Mesendoderm (in vitro differentiated cells): ENCODE measurements at regions not wholly inside any gene's neighbourhood (a gene's known extent, or its start where the extent isn't known, plus 50 kb on each side); places are given as distances from the start of the nearest gene placed in this dataset.

ENCODE experiments used
- DNase-seq: peaks from one replicate; pipeline ENCODE4 v3.0.0; 2013
- H2AK5ac ChIP-seq: 2 replicates; pipeline ENCODE4 v1.6.1; 2013; ENCODE audit warnings: low read length, inconsistent platforms
- H2BK120ac ChIP-seq: 2 replicates; pipeline ENCODE4 v1.6.1; 2013; ENCODE audit warnings: low read depth, mild to moderate bottlenecking, low read length, moderate library complexity, mixed read lengths
- H2BK15ac ChIP-seq: replicated peaks from 2 replicates; pipeline ENCODE4 v1.6.1; 2013; ENCODE audit warnings: low read depth, mild to moderate bottlenecking, moderate library complexity
- H2BK5ac ChIP-seq: 2 replicates; pipeline ENCODE4 v1.6.1; 2013; ENCODE audit warnings: low read length, inconsistent platforms
- H3K18ac ChIP-seq: 2 replicates; pipeline ENCODE4 v1.6.1; 2013; ENCODE audit warnings: mild to moderate bottlenecking, low read length, mixed read lengths
- H3K23ac ChIP-seq: one replicate; pipeline ENCODE4 v1.6.1; 2013; ENCODE audit warnings: low read length
- H3K27ac ChIP-seq: 2 replicates; pipeline ENCODE4 v1.5.1; 2013; ENCODE audit warnings: low read depth, mild to moderate bottlenecking, inconsistent platforms, low read length, moderate library complexity
- H3K27me3 ChIP-seq: 2 replicates; pipeline ENCODE4 v1.6.1; 2013; ENCODE audit warnings: low read length, control low read depth, mild to moderate bottlenecking, inconsistent platforms; ENCODE audit not compliant: insufficient read depth, poor library complexity
- H3K36me3 ChIP-seq: 2 replicates; pipeline ENCODE4 v1.6.1; 2013; ENCODE audit warnings: low read length, inconsistent platforms; ENCODE audit not compliant: control insufficient read depth, insufficient read depth
- H3K4ac ChIP-seq: one replicate; pipeline ENCODE4 v1.6.1; 2013; ENCODE audit warnings: low read depth, mild to moderate bottlenecking, low read length, moderate library complexity
- H3K4me1 ChIP-seq: 2 replicates; pipeline ENCODE4 v1.6.1; 2013; ENCODE audit warnings: low read depth, low read length, inconsistent platforms; ENCODE audit not compliant: control insufficient read depth
- H3K4me2 ChIP-seq: 2 replicates; pipeline ENCODE4 v1.6.1; 2013; ENCODE audit warnings: low read length
- H3K4me3 ChIP-seq: 2 replicates; pipeline ENCODE4 v1.5.1; 2013; ENCODE audit warnings: mild to moderate bottlenecking, low read length
- H3K56ac ChIP-seq: one replicate; pipeline ENCODE4 v1.6.1; 2013; ENCODE audit warnings: low read length
- H3K79me1 ChIP-seq: 2 replicates; pipeline ENCODE4 v1.6.1; 2013; ENCODE audit warnings: low read length, inconsistent platforms
- H3K79me2 ChIP-seq: 2 replicates; pipeline ENCODE4 v1.6.1; 2013; ENCODE audit warnings: mild to moderate bottlenecking, low read length; ENCODE audit not compliant: control insufficient read depth, insufficient read depth
- H3K9ac ChIP-seq: 2 replicates; pipeline ENCODE4 v1.6.1; 2013; ENCODE audit warnings: low read length, inconsistent platforms
- H4K5ac ChIP-seq: one replicate; pipeline ENCODE4 v1.6.1; 2013; ENCODE audit warnings: low read length
- H4K8ac ChIP-seq: one replicate; pipeline ENCODE4 v1.6.1; 2013; ENCODE audit warnings: low read depth, mild to moderate bottlenecking, control low read depth, low read length, moderate library complexity
- WGBS: extraction: QIAGEN DNeasy Blood & Tissue Kit; methylation state at CpG from one replicate; pipeline ENCODE4 v1.1.7; 2013; ENCODE audit warnings: low lambda C conversion rate, missing lambda C conversion rate; ENCODE audit not compliant: insufficient coverage; ENCODE audit errors: extremely low coverage; 5-methylcytosine and 5-hydroxymethylcytosine counted together

DNA sequence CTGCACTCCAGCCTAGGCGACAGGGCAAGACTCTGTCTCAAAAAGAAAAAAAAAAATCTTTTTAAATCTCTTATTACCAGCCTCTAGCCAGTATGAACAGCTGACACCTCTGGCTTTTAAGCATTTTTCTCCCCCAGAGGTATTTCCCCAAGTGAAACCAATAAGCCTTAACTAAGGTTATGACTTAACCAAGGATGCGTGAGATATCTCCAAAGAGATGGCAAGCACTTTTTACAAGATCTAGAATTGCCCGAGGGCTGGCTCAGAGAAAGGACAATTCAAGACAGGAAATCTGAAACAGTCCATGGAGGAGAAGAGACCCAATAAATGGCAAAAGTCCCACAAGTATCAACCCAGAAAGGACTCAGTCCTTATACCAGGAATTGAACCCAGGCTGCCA lies 362.1 kb downstream of the FOXO1 start:
- Histone ChIP-seq H3K27ac (no peak overlapping the region), H3K4me2 (no peak overlapping the region), H3K23ac (no peak overlapping the region), H3K56ac (no peak overlapping the region), H4K8ac (no peak overlapping the region), H2BK120ac (no peak overlapping the region), H3K27me3 (no peaks in the 10 kb centered on the region), H2BK15ac (no peak overlapping the region), H3K4me3 (no peak overlapping the region), H3K4me1 (no peaks in the 10 kb centered on the region), H2AK5ac (no peak overlapping the region), H3K79me1 (no peaks in the 10 kb centered on the region), H2BK5ac (no peak overlapping the region), H3K4ac (no peak overlapping the region), H3K79me2 (no peaks in the 10 kb centered on the region), H3K18ac (no peak overlapping the region), H4K5ac (no peak overlapping the region), H3K9ac (no peak overlapping the region), H3K36me3 (no peaks in the 10 kb centered on the region)
- no CpG with 5 or more reads among the region's 3 CpGs for WGBS
- DNase-seq, result no peak

DNA sequence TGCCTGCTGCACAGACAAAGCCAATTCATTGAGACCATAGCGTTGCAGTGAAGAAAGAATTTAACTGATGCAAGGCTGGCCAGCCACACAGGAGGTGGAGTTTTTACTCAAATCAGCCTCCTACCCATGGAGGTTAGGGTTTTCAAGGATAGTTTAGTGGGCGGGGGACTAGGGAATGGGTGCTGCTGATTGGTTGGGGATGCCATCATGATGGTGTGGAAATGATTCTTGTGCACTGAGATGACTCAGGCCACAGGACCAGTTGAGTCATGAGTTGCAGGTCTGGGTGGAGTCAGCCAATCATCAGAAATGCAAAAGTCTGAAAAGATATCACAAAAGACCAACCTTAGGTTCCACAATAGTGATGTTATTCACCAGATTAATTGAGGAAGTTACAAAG lies 359.6 kb downstream of the FOXO1 start:
- no peak for DNase-seq
- no peak overlapping the region for H3K4ac ChIP-seq
- no peak overlapping the region for H3K4me3 ChIP-seq
- no peak overlapping the region for H4K8ac ChIP-seq
- no peak overlapping the region for H2AK5ac ChIP-seq
- H3K36me3 ChIP-seq, result no peaks in the 10 kb centered on the region
- no peak overlapping the region for H3K23ac ChIP-seq
- H2BK15ac ChIP-seq, result no peak overlapping the region
- H3K4me1 ChIP-seq, result no peaks in the 10 kb centered on the region
- no peak overlapping the region for H2BK120ac ChIP-seq
- no CpG with 5 or more reads among the region's 2 CpGs for WGBS
- H3K27me3 ChIP-seq, result no peaks in the 10 kb centered on the region
- H3K4me2 ChIP-seq, result no peak overlapping the region
- no peaks in the 10 kb centered on the region for H3K79me2 ChIP-seq
- H4K5ac ChIP-seq, result no peak overlapping the region
- H2BK5ac ChIP-seq, result no peak overlapping the region
- H3K79me1 ChIP-seq, result no peaks in the 10 kb centered on the region
- H3K56ac ChIP-seq, result no peak overlapping the region
- H3K9ac ChIP-seq, result no peak overlapping the region
- no peak overlapping the region for H3K27ac ChIP-seq
- H3K18ac ChIP-seq, result no peak overlapping the region

DNA sequence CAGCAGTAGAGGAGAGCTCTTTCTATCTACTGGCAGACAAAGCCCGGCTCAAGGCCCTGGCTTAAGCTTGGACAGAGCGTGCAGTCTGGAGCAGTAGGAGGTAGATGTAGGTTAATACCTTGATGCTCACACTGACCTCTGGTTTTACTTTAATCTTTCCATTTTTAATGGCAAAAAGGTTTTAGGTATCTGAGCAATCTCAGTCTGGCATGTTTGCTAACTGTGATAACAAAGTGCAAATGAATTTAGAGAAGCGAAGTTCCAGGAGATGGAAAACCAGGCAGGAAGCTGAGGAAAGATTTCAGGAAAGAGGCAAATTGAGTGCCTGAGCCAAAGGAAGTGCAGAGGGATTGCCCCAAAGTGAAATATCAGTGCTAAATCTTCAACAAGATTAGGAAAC lies 356.6 kb downstream of the FOXO1 start:
- Histone ChIP-seq H2BK5ac (peak overlapping the region; percentile 81), H3K27me3 (no peaks in the 10 kb centered on the region), H3K4ac (no peak overlapping the region), H3K4me1 (no peaks in the 10 kb centered on the region), H3K79me2 (no peaks in the 10 kb centered on the region), H4K5ac (peak overlapping the region; percentile 61), H3K23ac (no peak overlapping the region), H2BK15ac (no peak overlapping the region), H3K27ac (peak overlapping the region; percentile 73), H3K4me3 (no peak overlapping the region), H2BK120ac (peak overlapping the region; percentile 24), H3K18ac (peak overlapping the region; percentile 95), H4K8ac (no peak overlapping the region), H3K79me1 (no peaks in the 10 kb centered on the region), H3K4me2 (no peak overlapping the region), H2AK5ac (no peak overlapping the region), H3K36me3 (no peaks in the 10 kb centered on the region), H3K56ac (peak overlapping the region; percentile 52), H3K9ac (no peak overlapping the region)
- DNase-seq, result peak; percentile 90
- WGBS, result no CpG with 5 or more reads among the region's 3 CpGs

DNA sequence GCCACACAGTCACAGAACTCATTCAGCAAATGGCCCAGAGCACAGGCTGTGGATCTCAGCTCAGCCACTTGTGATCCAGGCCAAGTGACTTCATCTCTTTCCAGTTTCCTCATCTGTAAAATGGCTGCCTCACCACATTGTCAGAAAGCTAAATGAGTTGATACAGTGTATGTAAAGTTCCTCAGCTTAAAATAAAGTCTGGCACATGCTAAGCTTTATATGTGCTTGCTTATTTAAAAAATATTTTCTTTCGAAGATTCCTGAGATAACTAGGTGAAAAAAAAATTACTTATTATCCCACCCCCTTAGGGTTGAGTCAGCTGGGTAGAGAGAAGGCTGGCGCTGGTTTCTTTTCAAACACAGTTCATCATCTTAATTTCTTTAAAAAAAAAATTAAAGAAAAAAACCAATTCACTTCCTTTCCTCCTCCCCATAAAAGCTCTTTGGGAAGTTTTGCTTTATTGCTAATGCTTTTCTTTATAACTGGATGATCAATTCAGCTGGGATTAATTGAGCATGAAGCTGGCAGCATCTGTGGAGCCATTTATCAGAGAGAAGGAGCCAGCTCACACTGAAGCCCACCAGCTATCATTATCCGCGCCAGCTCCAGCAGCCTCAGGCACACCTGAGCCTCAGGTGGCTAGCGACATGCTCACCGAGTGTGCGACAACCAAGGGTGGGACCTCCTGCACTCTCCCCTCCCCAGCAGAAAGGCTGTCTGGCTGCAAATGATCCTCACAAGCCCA lies 354.9 kb downstream of the FOXO1 start:
- WGBS, result no CpG with 5 or more reads among the region's 7 CpGs
- H3K56ac ChIP-seq, result peak overlapping the region; percentile 40
- H3K9ac ChIP-seq, result no peak overlapping the region
- no peak overlapping the region for H2BK15ac ChIP-seq
- no peaks in the 10 kb centered on the region for H3K4me1 ChIP-seq
- no peak overlapping the region for H4K8ac ChIP-seq
- H3K79me1 ChIP-seq, result no peaks in the 10 kb centered on the region
- no peak overlapping the region for H3K4ac ChIP-seq
- H3K23ac ChIP-seq, result no peak overlapping the region
- H2BK120ac ChIP-seq, result peak overlapping the region; percentile 79
- no peak overlapping the region for H2AK5ac ChIP-seq
- no peak overlapping the region for H4K5ac ChIP-seq
- H3K27me3 ChIP-seq, result no peaks in the 10 kb centered on the region
- H3K4me2 ChIP-seq, result no peak overlapping the region
- H2BK5ac ChIP-seq, result peak overlapping the region; percentile 17
- no peaks in the 10 kb centered on the region for H3K36me3 ChIP-seq
- no peaks in the 10 kb centered on the region for H3K79me2 ChIP-seq
- DNase-seq, result peak; percentile 16
- no peak overlapping the region for H3K4me3 ChIP-seq
- H3K18ac ChIP-seq, result no peak overlapping the region
- H3K27ac ChIP-seq, result no peak overlapping the region

DNA sequence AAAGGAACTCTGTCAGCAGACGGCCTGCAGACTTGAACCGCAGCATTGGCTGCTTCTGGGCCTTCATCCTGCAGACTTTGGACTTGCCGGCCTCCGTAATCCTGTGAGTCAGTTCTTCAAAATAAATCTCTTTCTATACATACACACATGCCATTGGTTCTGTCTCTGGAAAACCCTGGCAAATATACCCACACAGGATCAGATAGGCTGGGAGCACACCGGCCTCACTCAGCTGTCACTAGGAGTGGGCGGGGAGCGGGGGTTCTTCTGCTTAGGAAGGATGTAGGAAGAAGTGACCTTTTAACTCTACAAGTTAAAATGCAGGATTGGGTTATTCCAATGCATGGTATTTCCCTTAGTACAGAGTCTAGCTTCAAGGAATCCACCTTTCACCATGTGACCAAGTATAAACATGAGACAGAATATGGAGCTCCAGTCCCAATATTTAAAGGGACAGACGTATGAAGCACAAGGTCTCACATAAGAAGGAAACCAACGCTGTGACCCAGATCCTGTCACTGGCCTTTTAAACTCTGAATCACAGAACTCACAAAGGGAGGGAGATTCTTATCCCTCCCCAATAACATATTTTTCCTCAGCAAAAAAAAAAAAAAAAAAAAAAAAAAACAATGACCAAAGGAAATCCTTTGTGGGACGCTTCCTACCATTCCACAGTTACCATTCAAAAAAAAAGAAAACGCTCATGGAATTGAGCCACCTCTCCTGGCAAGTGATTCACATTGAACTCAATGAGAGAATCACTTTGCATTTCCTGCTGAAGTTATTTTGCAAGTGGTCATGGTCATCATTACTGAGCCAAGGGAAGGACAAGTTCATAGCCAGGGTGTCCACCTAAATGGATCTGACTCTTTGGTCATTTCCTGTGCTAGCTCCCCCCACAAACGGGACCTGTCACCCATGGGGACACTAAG lies 352.9 kb downstream of the FOXO1 start:
- H3K56ac ChIP-seq, result no peak overlapping the region
- H2BK5ac ChIP-seq, result no peak overlapping the region
- no peak overlapping the region for H3K27ac ChIP-seq
- WGBS, result no CpG with 5 or more reads among the region's 12 CpGs
- no peaks in the 10 kb centered on the region for H3K4me1 ChIP-seq
- no peak overlapping the region for H3K4me3 ChIP-seq
- H3K27me3 ChIP-seq, result no peaks in the 10 kb centered on the region
- no peaks in the 10 kb centered on the region for H3K36me3 ChIP-seq
- no peaks in the 10 kb centered on the region for H3K79me1 ChIP-seq
- peak overlapping the region; percentile 93 for H2BK15ac ChIP-seq
- no peak overlapping the region for H3K4me2 ChIP-seq
- H3K4ac ChIP-seq, result no peak overlapping the region
- no peak overlapping the region for H3K23ac ChIP-seq
- H3K9ac ChIP-seq, result no peak overlapping the region
- no peak overlapping the region for H2AK5ac ChIP-seq
- no peaks in the 10 kb centered on the region for H3K79me2 ChIP-seq
- no peak overlapping the region for H3K18ac ChIP-seq
- H2BK120ac ChIP-seq, result no peak overlapping the region
- H4K8ac ChIP-seq, result no peak overlapping the region
- no peak overlapping the region for H4K5ac ChIP-seq
- DNase-seq, result no peak
